SK-N-DZ (cell line): ENCODE measurements at regions not wholly inside any gene's neighbourhood (a gene's known extent, or its start where the extent isn't known, plus 50 kb on each side); places are given as distances from the start of the nearest gene placed in this dataset.
A peak's percentile ranks its signal among the peaks of the same experiment; 100 is the strongest.
"Not testable (repeated sequence)": the region's sequence is repeated elsewhere in the genome, so short reads cannot be mapped to it uniquely, and the experiment has no call there.

Experiments used
- DNase-seq: peaks from one replicate; pipeline ENCODE4 v3.0.0-alpha.2; 2015; ENCODE audit warnings: low spot score

- DNase-seq = no peak
These were observed 739.7 kb upstream of the RIOK2 start for GRCh38 chr5:97922776-97923175.

GRCh38 chr5:97923496-97923895, 740.4 kb upstream of the RIOK2 start:
- DNase-seq = no peak

GRCh38 chr5:97923997-97924396, 741.0 kb upstream of the RIOK2 start:
- no peak for DNase-seq

- DNase-seq = no peak
These were observed 746.3 kb upstream of the RIOK2 start for GRCh38 chr5:97929383-97929782.

- DNase-seq = no peak
These were observed 748.8 kb upstream of the RIOK2 start for GRCh38 chr5:97931829-97932228.

- no peak for DNase-seq
These were observed 753.2 kb upstream of the RIOK2 start for GRCh38 chr5:97936231-97936630.

GRCh38 chr5:97937846-97938245, 754.8 kb upstream of the RIOK2 start:
- DNase-seq = no peak

- DNase-seq = no peak
These were observed 760.0 kb upstream of the RIOK2 start for GRCh38 chr5:97943036-97943435.

- no peak for DNase-seq
These were observed 768.1 kb upstream of the RIOK2 start for GRCh38 chr5:97951139-97951538.

- DNase-seq = no peak
These were observed 772.4 kb upstream of the RIOK2 start for GRCh38 chr5:97955450-97955849.

- DNase-seq = peak; percentile 90
These were observed 784.2 kb upstream of the RIOK2 start for GRCh38 chr5:97967292-97967691.

GRCh38 chr5:97968346-97968745, 785.3 kb upstream of the RIOK2 start:
- DNase-seq = no peak

GRCh38 chr5:97979740-97980139, 793.7 kb upstream of the RGMB start:
- no peak for DNase-seq

GRCh38 chr5:97980291-97980690, 793.2 kb upstream of the RGMB start:
- no peak for DNase-seq

- no peak for DNase-seq
These were observed 787.4 kb upstream of the RGMB start for GRCh38 chr5:97986069-97986468.

- no peak for DNase-seq
These were observed 782.2 kb upstream of the RGMB start for GRCh38 chr5:97991236-97991635.

GRCh38 chr5:97998941-97999340, 774.5 kb upstream of the RGMB start:
- peak; percentile 9 for DNase-seq

- no peak for DNase-seq
These were observed 769.0 kb upstream of the RGMB start for GRCh38 chr5:98004463-98004862.

- DNase-seq = no peak
These were observed 756.7 kb upstream of the RGMB start for GRCh38 chr5:98016771-98017170.

GRCh38 chr5:98030273-98030672, 743.2 kb upstream of the RGMB start:
- DNase-seq = not testable (repeated sequence)

- not testable (repeated sequence) for DNase-seq
These were observed 742.4 kb upstream of the RGMB start for GRCh38 chr5:98031036-98031435.

- no peak for DNase-seq
These were observed 742.0 kb upstream of the RGMB start for GRCh38 chr5:98031496-98031895.

- no peak for DNase-seq
These were observed 741.5 kb upstream of the RGMB start for GRCh38 chr5:98031926-98032325.

- no peak for DNase-seq
These were observed 731.8 kb upstream of the RGMB start for GRCh38 chr5:98041661-98042060.

- DNase-seq = no peak
These were observed 730.9 kb upstream of the RGMB start for GRCh38 chr5:98042521-98042920.
